Stimulated activated CD8-positive, alpha-beta memory T cell treated with anti-CD3 and anti-CD28 coated beads, Interleukin-15, amount 100 ng/mL, for 24 hours (primary cell): ENCODE measurements at regions not wholly inside any gene's neighbourhood (a gene's known extent, or its start where the extent isn't known, plus 50 kb on each side); places are given as distances from the start of the nearest gene placed in this dataset.
"Not testable (repeated sequence)": the region's sequence is repeated elsewhere in the genome, so short reads cannot be mapped to it uniquely, and the experiment has no call there.

Experiments
- DNase-seq: peaks from one replicate; pipeline ENCODE4 v3.0.0-alpha.2; 2020; ENCODE audit warnings: low read depth

DNA sequence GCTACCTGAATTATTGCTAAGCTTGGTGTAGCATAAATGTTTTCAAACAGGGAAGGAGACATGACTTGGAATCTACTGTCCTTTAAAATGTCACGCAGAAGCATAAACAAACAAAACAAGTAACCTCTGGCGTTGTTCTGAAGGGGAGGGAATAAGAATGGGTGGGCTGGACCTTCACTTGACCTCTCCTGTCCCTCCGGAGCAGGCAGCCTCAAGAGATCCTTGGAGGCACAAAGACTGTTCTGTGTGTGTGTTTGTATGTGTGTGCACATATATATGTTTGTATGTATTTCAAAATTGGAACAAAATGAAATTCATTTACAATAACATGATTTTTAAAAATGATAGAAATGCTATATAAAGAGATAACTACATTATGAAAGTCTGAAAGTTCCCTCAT lies 91.3 kb upstream of the DCLK2 start:
- no peak for DNase-seq

GRCh38 chr4:149987330-149988086 lies 90.7 kb upstream of the DCLK2 start:
- no peak for DNase-seq

DNA sequence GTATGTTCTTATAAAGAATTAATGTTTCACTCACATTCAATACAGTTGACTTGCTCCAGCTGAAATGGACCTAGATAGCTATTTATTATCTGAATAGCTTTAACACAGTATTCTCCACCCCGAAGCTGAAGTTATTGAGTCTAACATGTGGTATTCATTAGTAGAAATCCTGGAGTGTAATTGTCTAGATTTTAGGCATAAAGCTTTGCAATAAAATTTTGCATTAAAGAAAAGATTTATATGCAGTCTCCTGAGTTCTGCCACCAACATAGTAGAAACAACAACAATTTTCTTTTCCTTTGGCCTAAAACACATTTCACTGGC lies 90.2 kb upstream of the DCLK2 start:
- DNase-seq = no peak

GRCh38 chr4:149993030-149993429 lies 85.2 kb upstream of the DCLK2 start:
- DNase-seq = no peak

DNA sequence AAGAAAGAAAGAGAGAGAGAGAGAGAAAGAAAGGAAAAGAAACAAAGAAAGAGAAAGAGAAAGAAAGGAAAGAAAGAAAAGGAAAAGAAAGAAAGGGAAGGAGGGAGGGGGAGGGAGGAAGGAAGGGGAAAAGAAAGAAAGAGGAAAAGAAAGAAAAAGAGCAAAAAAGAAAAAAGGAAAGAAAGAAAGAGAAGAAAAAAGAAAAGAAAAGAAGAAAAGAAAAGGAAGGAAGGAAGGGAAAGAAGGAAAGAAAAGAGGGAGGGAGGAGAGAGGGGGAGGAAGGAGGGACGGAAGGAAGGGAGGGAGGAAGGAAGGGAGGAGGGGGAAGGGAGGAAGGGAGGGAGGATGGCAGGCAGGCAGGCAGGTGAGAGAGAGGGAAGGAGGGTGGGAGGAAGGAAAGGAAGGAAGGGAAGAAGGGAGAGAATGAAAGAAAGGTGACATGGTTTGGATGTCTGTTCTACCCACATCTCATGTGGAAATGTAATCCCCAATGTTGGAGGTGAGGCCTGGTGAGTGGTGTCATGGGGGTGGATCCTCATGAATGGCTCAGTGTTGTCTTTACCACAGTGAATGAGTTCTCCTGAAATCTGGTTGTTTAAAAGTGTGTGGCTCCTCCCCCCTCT lies 83.0 kb upstream of the DCLK2 start:
- no peak for DNase-seq

GRCh38 chr4:149997881-149998421 lies 80.3 kb upstream of the DCLK2 start:
- DNase-seq = no peak

GRCh38 chr4:149999485-150000074 lies 78.7 kb upstream of the DCLK2 start:
- DNase-seq = no peak

DNA sequence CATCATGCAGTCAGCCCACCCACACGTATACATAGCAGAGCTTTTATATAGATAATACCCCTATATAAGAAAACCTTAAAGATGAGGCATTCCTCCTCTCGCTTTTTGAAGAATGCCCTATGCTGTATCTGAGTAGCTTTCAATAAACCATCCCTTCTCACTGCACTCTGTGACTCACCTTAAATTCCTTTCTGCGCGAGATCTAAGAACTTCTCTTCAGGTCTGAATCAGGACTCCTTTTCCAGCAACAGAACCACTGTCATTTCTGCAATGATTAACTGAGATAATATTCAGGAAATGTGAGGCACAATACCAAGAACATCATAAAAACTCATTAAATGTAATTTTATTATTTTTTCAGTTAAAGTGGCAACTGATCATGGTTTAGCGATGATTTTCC lies 76.4 kb upstream of the DCLK2 start:
- no peak for DNase-seq

GRCh38 chr4:150002561-150002960 lies 75.7 kb upstream of the DCLK2 start:
- DNase-seq = no peak

GRCh38 chr4:150004481-150004880 lies 73.8 kb upstream of the DCLK2 start:
- DNase-seq = no peak

DNA sequence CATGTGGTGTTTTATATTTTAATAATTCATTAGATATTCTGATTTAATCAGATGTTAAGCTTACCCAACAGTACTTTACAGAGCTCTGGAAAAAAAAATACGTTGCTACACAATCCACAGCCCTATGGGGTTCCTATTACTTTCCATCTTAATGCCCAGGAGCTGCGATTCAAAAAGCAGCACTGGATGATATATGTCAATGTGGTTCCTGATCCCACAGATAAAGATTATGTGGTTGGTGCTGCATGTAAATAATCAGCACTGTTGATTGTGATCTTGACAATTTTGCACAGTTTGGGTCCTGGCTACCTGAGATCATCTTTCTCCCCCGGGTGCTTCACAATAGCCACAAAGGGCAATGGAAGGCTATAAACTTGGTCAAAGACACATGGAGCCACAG lies 72.7 kb upstream of the DCLK2 start:
- no peak for DNase-seq

GRCh38 chr4:150006197-150006596 lies 72.0 kb upstream of the DCLK2 start:
- DNase-seq = no peak

DNA sequence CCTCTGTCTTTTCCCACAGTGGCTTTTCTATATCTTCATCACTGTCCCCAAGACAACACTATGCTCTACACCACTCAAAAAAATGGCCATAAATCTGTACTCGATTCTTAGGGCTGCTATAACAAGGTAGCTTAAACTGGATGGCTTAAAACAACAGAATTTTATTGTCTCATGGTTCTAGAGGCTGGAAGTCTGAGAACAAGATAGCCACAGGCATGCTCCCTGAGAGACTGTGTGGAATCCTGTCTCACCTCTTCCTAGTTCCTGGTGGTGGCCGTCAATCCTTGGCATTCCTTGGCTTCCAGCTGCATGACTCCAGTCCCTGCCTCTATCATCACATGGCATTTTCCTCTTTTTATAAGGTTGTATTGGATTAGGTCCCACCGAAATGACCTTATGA lies 70.7 kb upstream of the DCLK2 start:
- DNase-seq = no peak

DNA sequence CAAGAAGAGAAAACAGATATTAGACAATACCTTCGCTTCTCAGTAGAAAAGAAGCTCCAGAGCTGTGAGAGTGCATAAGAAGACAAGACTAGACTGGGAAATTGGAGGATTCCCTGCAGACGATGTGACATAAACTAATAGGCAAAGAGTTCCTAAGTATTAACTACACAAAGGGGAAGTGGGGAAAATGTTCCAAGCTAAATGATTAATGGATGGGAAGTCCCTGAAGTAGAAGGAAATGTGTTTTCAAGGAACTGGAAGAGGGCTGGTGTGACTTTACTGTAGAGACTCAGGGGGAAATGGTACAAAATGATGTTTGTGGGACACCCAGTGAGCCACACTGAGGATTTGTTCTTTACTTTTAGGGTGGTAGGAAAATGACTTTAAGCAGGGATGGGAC lies 69.7 kb upstream of the DCLK2 start:
- no peak for DNase-seq

DNA sequence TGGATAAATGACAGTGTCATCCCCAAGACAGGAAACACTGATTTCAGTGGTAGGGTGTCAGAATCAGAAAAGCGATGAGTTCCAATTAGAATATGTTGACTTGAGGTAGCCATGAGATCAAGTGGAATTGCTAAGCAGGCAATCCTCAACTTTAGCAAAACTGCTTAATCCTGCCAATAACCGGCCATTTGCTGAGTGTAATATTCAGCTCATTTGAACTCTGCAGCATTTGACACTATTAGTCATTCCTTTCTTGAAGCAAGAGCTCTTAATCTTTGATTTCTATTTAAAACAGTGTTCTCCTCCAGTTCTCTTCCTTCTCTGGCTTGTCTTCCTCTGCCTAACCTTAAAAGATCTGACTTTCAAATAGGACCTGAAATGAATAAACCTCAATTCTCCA lies 68.7 kb upstream of the DCLK2 start:
- no peak for DNase-seq

- no peak for DNase-seq
Observed at GRCh38 chr4:150010525-150011126, 67.6 kb upstream of the DCLK2 start.

GRCh38 chr4:150012851-150013360 lies 65.3 kb upstream of the DCLK2 start:
- no peak for DNase-seq

GRCh38 chr4:150015910-150016309 lies 62.3 kb upstream of the DCLK2 start:
- DNase-seq = not testable (repeated sequence)

DNA sequence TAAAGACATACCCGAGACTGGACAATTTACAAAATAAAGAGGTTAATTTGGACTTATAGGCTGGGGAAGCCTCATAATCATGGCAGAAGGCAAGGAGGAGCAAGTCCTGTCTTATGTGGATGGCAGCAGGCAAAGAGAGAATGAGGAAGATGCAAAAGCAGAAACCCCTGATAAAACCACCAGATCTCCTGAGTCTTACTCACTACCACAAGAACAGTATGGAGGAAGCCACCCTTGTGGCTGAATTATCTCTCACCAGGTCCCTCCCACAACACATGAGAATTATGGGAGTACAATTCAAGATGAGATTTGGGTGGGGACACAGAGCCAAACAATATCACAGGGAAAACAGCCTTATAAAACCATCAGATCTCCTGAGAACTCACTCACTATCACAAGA lies 61.6 kb upstream of the DCLK2 start:
- DNase-seq = not testable (repeated sequence)

DNA sequence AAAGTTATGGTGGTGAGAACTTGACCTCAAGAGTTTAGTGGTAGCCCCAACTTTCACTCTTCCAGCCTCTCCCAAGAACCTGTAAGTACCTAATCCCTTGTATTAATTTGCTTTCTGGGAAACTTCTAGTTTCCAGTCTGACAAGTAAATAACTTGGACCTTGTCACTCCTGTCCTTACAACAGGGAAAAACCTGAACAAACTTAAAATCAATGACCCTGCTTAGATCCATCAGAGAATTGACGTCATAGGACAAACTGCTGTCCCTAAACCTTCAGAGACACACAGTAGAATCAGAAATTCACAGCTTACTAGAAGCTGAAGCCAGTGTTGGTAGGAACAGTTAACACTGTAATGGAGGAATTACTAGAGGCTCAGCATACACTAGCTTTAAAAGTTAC lies 60.0 kb upstream of the DCLK2 start:
- DNase-seq = no peak

DNA sequence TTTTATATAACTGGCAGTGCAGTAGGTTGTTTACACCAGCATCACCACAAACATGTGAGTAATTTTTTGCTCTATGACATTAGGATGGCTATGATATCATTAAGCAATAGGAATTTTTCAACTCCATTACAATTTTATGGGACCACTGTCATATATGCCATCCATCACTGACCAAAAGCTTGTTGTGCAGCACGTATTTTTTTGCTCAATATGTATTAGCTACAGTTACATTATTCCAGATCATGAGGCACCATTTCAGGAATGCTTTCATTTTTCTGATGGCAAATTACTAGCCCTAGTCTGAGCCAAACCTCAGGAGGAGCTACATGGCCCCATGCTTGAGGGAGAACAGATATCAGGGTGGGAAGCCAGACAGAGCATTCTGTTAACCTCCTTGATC lies 56.8 kb upstream of the DCLK2 start:
- no peak for DNase-seq

DNA sequence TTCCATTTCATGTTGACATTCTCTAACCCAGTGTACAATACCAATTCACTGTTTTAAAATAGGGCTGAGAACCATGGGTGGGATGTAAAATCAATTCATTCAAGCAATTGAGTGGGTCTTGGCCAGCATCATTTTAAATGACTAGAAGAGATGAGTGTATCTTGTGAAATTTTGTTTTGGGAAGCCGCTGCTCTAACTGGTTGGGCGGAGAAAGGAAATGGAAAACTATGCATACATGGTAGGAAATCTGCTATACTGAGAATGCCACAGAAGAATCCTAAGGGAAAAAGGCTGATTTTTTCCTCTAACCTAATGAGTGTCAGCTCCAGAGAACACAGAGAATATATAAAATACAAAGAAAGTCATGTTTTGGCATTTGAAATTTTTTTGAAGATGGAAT lies 54.8 kb upstream of the DCLK2 start:
- DNase-seq = no peak

DNA sequence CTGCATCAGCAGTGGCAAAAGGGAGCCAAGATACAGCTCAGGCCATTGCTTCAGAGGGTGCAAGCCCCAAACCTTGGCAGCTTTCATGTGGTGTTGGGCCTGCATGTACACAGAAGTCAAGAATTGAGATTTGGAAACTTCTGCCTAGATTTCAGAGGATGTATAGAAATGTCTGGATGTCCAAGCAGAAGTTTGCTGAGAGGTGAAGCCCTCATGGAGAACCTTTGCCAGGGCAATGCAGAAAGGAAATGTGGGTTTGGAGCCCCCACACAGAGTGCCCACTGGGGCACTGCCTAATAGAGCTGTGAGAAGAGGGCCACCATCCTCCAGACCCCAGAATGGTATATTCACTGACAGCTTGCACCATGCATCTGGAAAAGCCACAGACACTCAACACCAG lies 51.3 kb upstream of the DCLK2 start:
- not testable (repeated sequence) for DNase-seq
